ENCODE measurements at regions not wholly inside any gene's neighbourhood (a gene's known extent, or its start where the extent isn't known, plus 50 kb on each side); places are given as distances from the start of the nearest gene placed in this dataset.

- Mint-ChIP-seq H3K4me1 (ENCODE audit: low read depth) (no peaks in the 10 kb centered on the region), H3K27ac (no peak overlapping the region), H3K27me3 (peaks cover 11% of the 10 kb centered on the region), H3K4me3 (no peak overlapping the region), H3K9me3 (no peaks in the 10 kb centered on the region), H3K36me3 (ENCODE audit: low read depth) (no peaks in the 10 kb centered on the region)
- intact Hi-C loops (cut with micrococcal nuclease) = no loop called here
Measured at GRCh38 chr10:130888493-130888892, 423.0 kb downstream of the TCERG1L start.

GRCh38 chr10:130889240-130889639, 422.3 kb downstream of the TCERG1L start:
- Mint-ChIP-seq H3K36me3 (ENCODE audit: low read depth) (no peaks in the 10 kb centered on the region), H3K27me3 (peaks cover 11% of the 10 kb centered on the region)

GRCh38 chr10:130889780-130890179, 421.7 kb downstream of the TCERG1L start:
- Mint-ChIP-seq H3K9me3 (no peaks in the 10 kb centered on the region), H3K4me1 (ENCODE audit: low read depth) (no peaks in the 10 kb centered on the region), H3K4me3 (no peak overlapping the region), H3K36me3 (ENCODE audit: low read depth) (no peaks in the 10 kb centered on the region), H3K27ac (no peak overlapping the region), H3K27me3 (peaks cover 11% of the 10 kb centered on the region)
- intact Hi-C loops (cut with micrococcal nuclease) = no loop called here

More at GRCh38 chr10:130889240-130889639, 422.3 kb downstream of the TCERG1L start:
- intact Hi-C loops (cut with micrococcal nuclease) = no loop called here
- H3K27ac Mint-ChIP-seq = no peak overlapping the region
- no peaks in the 10 kb centered on the region for H3K4me1 Mint-ChIP-seq (ENCODE audit: low read depth)
- no peaks in the 10 kb centered on the region for H3K9me3 Mint-ChIP-seq
- no peak overlapping the region for H3K4me3 Mint-ChIP-seq

DNA sequence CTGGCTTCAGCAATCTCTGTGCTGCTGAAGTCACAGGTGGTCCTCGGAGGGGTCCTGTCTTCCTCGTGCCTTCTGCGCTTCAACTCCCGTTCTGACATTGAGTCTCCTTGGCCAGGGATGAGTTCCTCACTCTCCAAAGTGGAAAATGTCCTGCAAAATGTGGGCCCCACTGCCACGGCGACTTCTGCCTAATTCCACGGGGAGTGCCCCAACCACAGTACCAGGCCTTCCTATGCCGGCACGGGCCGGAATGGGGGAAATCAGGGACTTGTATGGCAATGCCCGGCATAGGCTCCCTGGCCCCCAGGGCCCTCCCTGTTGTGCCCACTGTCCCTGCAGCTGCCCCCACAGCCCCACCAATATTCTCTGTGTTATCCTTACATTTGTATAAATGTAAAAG, 420.5 kb downstream of the TCERG1L start:
- intact Hi-C loops (cut with micrococcal nuclease) = no loop called here
- no peak overlapping the region for H3K4me3 Mint-ChIP-seq
- H3K27ac Mint-ChIP-seq = no peak overlapping the region
- H3K27me3 Mint-ChIP-seq = peaks cover 3% of the 10 kb centered on the region
- no peaks in the 10 kb centered on the region for H3K9me3 Mint-ChIP-seq
- H3K36me3 Mint-ChIP-seq (ENCODE audit: low read depth) = no peaks in the 10 kb centered on the region
- H3K4me1 Mint-ChIP-seq (ENCODE audit: low read depth) = no peaks in the 10 kb centered on the region

- Mint-ChIP-seq H3K27ac (no peak overlapping the region), H3K27me3 (no peaks in the 10 kb centered on the region), H3K9me3 (no peaks in the 10 kb centered on the region), H3K4me1 (ENCODE audit: low read depth) (no peaks in the 10 kb centered on the region), H3K4me3 (no peak overlapping the region), H3K36me3 (ENCODE audit: low read depth) (no peaks in the 10 kb centered on the region)
- intact Hi-C loops (cut with micrococcal nuclease) = no loop called here
Measured at GRCh38 chr10:130894471-130894870, 417.1 kb downstream of the TCERG1L start.

DNA sequence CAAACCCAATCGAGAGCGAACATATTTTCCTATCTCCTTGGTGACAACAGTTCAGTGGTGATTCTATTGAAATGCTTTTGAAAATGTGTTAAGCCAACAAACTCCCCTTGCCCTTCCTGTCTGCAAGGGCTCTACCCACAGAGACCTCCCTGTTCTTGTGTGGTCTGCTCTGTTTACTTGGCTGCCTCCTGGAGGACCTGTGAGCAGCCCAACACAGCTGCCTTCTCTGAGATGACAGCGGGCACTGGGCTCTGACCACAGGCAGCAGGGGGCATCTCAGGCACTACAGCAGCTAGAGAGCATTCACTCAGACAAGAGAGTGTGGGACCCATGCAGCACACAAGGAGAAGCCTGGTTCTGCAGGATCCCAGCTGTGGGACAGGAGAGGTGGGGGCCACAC, 416.4 kb downstream of the TCERG1L start:
- intact Hi-C loops (cut with micrococcal nuclease) = no loop called here
- H3K36me3 Mint-ChIP-seq (ENCODE audit: low read depth) = no peaks in the 10 kb centered on the region
- no peaks in the 10 kb centered on the region for H3K4me1 Mint-ChIP-seq (ENCODE audit: low read depth)
- no peaks in the 10 kb centered on the region for H3K9me3 Mint-ChIP-seq
- H3K27me3 Mint-ChIP-seq = no peaks in the 10 kb centered on the region
- H3K27ac Mint-ChIP-seq = no peak overlapping the region
- no peak overlapping the region for H3K4me3 Mint-ChIP-seq

DNA sequence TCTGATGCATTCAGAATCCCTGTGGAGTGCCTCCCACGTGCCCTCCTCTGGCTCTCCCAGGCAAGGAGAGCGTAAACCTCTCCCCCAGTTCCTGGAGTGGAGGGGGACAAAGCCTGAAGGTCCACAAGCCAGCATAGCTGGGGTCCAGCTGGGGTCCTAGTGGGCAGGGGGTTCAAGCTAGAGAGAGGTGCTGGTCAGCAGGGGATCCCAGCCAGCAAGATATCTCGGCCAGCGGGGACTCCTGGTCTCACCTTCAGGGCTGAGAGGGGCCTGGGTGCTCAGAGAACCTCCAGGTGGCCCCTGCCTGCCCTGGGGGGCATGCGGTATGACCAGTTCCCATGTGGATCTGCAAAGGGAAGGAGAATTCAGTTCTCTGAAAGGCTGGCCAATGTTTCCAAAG, 413.7 kb downstream of the TCERG1L start:
- no peaks in the 10 kb centered on the region for H3K36me3 Mint-ChIP-seq (ENCODE audit: low read depth)
- H3K4me1 Mint-ChIP-seq (ENCODE audit: low read depth) = no peaks in the 10 kb centered on the region
- H3K4me3 Mint-ChIP-seq = no peak overlapping the region
- no peaks in the 10 kb centered on the region for H3K27me3 Mint-ChIP-seq
- no peaks in the 10 kb centered on the region for H3K9me3 Mint-ChIP-seq
- H3K27ac Mint-ChIP-seq = no peak overlapping the region
- intact Hi-C loops (cut with micrococcal nuclease) = no loop called here

- Mint-ChIP-seq H3K36me3 (ENCODE audit: low read depth) (no peaks in the 10 kb centered on the region), H3K27ac (no peak overlapping the region), H3K9me3 (no peaks in the 10 kb centered on the region), H3K27me3 (no peaks in the 10 kb centered on the region), H3K4me3 (no peak overlapping the region), H3K4me1 (ENCODE audit: low read depth) (no peaks in the 10 kb centered on the region)
- intact Hi-C loops (cut with micrococcal nuclease) = no loop called here
Measured at GRCh38 chr10:130898381-130898780, 413.1 kb downstream of the TCERG1L start.

DNA sequence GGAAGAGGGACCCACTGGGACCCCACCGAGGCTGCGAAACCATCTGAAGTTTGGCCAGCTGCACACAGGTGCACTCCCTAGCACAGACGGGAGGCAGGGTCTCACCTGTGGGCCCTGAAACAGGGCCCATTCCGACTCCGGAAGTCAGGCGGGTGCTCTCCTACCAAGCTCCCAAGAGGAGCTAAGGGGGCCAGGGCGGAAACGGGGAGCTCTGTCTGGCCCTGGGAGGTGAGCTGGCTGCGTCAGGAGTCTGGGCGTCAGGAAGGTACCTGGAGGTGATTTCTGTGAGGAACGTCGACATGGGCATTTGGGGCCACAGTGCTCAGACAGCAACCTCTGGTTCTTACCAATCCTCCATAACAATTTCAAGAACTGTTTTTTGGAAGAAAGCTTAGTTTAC, 411.7 kb downstream of the TCERG1L start:
- no peak overlapping the region for H3K27ac Mint-ChIP-seq
- no peak overlapping the region for H3K4me3 Mint-ChIP-seq
- no peaks in the 10 kb centered on the region for H3K27me3 Mint-ChIP-seq
- intact Hi-C loops (cut with micrococcal nuclease) = no loop called here
- H3K4me1 Mint-ChIP-seq (ENCODE audit: low read depth) = no peaks in the 10 kb centered on the region
- H3K9me3 Mint-ChIP-seq = no peaks in the 10 kb centered on the region
- H3K36me3 Mint-ChIP-seq (ENCODE audit: low read depth) = no peaks in the 10 kb centered on the region

- intact Hi-C loops (cut with micrococcal nuclease) = no loop called here
- Mint-ChIP-seq H3K36me3 (ENCODE audit: low read depth) (no peaks in the 10 kb centered on the region), H3K4me3 (no peak overlapping the region), H3K9me3 (no peaks in the 10 kb centered on the region), H3K27ac (no peak overlapping the region), H3K4me1 (ENCODE audit: low read depth) (no peaks in the 10 kb centered on the region), H3K27me3 (no peaks in the 10 kb centered on the region)
Measured at GRCh38 chr10:130900441-130901160, 410.9 kb downstream of the TCERG1L start.

DNA sequence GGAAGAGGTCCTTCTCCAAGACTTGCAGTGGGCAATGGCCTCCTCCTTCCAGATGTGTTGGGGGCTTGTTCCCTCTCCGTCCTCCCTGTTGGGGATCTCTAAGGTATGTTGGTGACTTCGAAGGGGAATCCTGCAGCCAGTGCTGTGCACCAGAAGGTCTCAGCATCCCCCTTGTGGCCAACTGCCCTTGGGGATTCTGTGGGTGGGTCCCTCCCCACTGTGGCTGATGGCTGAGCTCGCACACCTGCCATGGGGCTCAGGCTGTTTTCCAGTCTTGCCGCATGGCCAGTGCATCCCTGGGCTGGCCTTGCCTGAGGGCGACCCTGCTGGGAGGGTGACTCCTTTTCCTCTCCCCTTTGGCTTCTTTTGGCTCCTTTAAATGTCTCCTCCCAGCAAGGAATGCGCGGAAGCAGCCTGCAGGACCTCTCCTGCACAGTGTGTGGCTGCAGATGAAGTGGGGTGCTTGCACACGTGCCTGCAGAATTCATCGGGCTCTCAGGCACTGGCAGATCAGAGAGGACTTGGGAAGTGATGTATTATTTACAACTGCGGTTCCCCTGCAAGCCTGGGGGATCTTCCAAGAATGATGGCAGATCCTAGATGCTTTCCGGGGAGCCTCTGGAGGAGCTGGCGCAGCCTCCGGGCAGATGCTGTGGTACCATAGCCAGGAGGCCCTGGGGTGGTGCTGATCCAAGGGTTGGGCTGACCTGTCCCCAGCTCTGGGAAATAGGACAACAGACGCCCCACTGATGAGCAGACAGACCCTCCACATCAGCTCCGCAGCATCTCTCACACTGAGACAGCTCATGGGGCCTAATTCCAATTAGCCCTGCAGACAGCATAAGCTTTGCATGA, 410.0 kb downstream of the TCERG1L start:
- no peak overlapping the region for H3K27ac Mint-ChIP-seq
- H3K27me3 Mint-ChIP-seq = no peaks in the 10 kb centered on the region
- intact Hi-C loops (cut with micrococcal nuclease) = no loop called here
- H3K36me3 Mint-ChIP-seq (ENCODE audit: low read depth) = no peaks in the 10 kb centered on the region
- no peaks in the 10 kb centered on the region for H3K9me3 Mint-ChIP-seq
- no peak overlapping the region for H3K4me3 Mint-ChIP-seq
- no peaks in the 10 kb centered on the region for H3K4me1 Mint-ChIP-seq (ENCODE audit: low read depth)

DNA sequence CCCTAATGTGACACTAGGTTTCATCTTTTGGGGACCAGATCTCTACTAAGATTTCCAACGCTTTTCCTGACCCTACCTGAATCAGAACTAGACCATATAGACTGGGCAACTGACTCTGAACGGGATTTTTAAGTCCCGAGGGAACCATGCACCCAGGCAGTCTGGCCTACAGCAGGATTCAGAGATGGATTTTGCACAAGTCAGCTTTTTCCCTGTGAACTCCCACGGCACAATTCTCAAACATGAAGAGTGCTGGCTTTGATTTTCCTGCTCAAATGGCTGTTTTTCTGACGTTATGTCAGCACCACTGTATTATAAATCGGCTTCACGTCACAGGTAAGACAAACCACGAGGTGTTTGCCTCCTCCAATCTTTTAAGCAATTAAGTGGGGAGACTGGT, 409.1 kb downstream of the TCERG1L start:
- H3K4me1 Mint-ChIP-seq (ENCODE audit: low read depth) = no peaks in the 10 kb centered on the region
- intact Hi-C loops (cut with micrococcal nuclease) = no loop called here
- no peaks in the 10 kb centered on the region for H3K27me3 Mint-ChIP-seq
- H3K27ac Mint-ChIP-seq = no peak overlapping the region
- H3K9me3 Mint-ChIP-seq = no peaks in the 10 kb centered on the region
- H3K4me3 Mint-ChIP-seq = no peak overlapping the region
- H3K36me3 Mint-ChIP-seq (ENCODE audit: low read depth) = no peaks in the 10 kb centered on the region

DNA sequence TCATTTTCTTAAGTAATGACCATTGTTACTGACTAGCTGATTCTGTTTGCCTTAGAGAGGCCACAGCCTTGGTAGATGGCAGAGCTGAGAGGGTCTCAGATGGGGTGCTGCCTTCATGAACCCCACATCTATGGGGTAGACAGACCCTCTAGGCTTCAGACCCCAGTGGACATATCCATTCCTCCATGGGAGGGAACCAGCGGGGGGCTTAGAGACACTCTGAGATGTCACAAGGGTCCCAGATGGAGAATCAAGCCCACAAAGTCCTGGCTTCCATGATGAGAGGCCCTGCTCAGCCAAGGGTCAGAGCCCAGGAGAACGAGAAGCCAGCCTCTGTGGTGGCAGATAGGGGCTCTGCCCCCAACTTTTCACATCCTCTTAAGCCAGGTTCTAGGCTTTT, 408.6 kb downstream of the TCERG1L start:
- Mint-ChIP-seq H3K4me3 (no peak overlapping the region), H3K4me1 (ENCODE audit: low read depth) (no peaks in the 10 kb centered on the region), H3K9me3 (no peaks in the 10 kb centered on the region), H3K27me3 (no peaks in the 10 kb centered on the region), H3K27ac (no peak overlapping the region), H3K36me3 (ENCODE audit: low read depth) (no peaks in the 10 kb centered on the region)
- intact Hi-C loops (cut with micrococcal nuclease) = no loop called here

GRCh38 chr10:130904676-130905075, 406.8 kb downstream of the TCERG1L start:
- Mint-ChIP-seq H3K4me1 (ENCODE audit: low read depth) (no peaks in the 10 kb centered on the region), H3K9me3 (no peaks in the 10 kb centered on the region), H3K27ac (no peak overlapping the region), H3K27me3 (no peaks in the 10 kb centered on the region), H3K4me3 (no peak overlapping the region), H3K36me3 (ENCODE audit: low read depth) (no peaks in the 10 kb centered on the region)
- intact Hi-C loops (cut with micrococcal nuclease) = no loop called here

Data from dendritic cell treated with granulocyte-macrophage colony-stimulating factor and Interleukin-4, amounts not matched to agents 40 ng/mL and 50 ng/mL, for 4 days (primary cell).